Brain microvascular endothelial cell (primary cell): ENCODE measurements at regions not wholly inside any gene's neighbourhood (a gene's known extent, or its start where the extent isn't known, plus 50 kb on each side); places are given as distances from the start of the nearest gene placed in this dataset.

ENCODE experiments used
- DNase-seq: peaks from one replicate; pipeline ENCODE4 v3.0.0-alpha.2; 2020
- H3K27ac ChIP-seq: fragments of 250-450 bp; sonication (Bioruptor Pico); 2 replicates; pipeline ENCODE4 v1.5.1; 2020; ENCODE audit warnings: mild to moderate bottlenecking, moderate library complexity
- H3K27me3 ChIP-seq: fragments of 250-450 bp; sonication (Bioruptor Pico); replicated peaks from 2 replicates; pipeline ENCODE4 v1.5.1; 2020; ENCODE audit warnings: mild to moderate bottlenecking
- H3K36me3 ChIP-seq: fragments of 250-450 bp; sonication (Bioruptor Pico); replicated peaks from 2 replicates; pipeline ENCODE4 v1.5.1; 2020; ENCODE audit warnings: mild to moderate bottlenecking
- H3K4me3 ChIP-seq: 2 replicates; pipeline ENCODE4 v1.5.1; 2011; ENCODE audit warnings: low read depth, mild to moderate bottlenecking, control low read depth, low read length, moderate library complexity
- CTCF ChIP-seq: IDR thresholded peaks from 2 replicates; pipeline ENCODE4 v1.5.1; 2011; ENCODE audit warnings: low read depth, mild to moderate bottlenecking, moderate library complexity, low read length, control low read depth, inconsistent platforms; ENCODE audit errors: missing control alignments
- in situ Hi-C: cut with HindIII; loops from 2 replicates; pipeline ENCODE4 v1.10.0; 2017; ENCODE audit warnings: low sequenced_read_pairs, low pct_ligation_motif_present

- H3K27me3 ChIP-seq: no peaks in the 10 kb centered on the region
- in situ Hi-C loops: no loop called here
- no peak overlapping the region for H3K4me3 ChIP-seq
- H3K36me3 ChIP-seq: no peaks in the 10 kb centered on the region
- TF ChIP-seq CTCF: no peak
- no peak for DNase-seq
- H3K27ac ChIP-seq: no peak overlapping the region
These were observed 96.8 kb upstream of the ATXN1 start for GRCh38 chr6:16857969-16858592.

DNA sequence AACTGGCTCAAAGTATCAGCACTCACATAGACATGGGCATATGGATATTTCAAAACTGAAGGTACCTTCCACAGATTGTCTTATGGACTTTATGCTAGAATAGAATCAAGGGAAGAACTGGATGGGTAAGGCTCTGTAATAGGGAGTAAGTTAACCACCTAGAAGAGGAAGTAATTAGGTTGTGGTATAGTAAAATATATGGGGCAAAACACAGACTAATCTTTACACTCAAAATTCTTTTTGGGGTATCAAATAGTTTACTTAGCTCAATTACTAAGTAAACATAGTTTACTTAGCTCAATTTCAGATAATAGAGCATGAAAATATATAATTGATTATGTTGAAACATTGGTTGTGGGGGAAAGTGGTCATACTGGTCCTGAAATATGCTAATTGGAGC is 94.2 kb upstream of the ATXN1 start:
- H3K4me3 ChIP-seq: no peak overlapping the region
- TF ChIP-seq CTCF: no peak
- H3K27me3 ChIP-seq: no peaks in the 10 kb centered on the region
- H3K27ac ChIP-seq: no peak overlapping the region
- no peak for DNase-seq
- H3K36me3 ChIP-seq: no peaks in the 10 kb centered on the region
- in situ Hi-C loops: no loop called here

- H3K27me3 ChIP-seq: no peaks in the 10 kb centered on the region
- no peaks in the 10 kb centered on the region for H3K36me3 ChIP-seq
- DNase-seq: no peak
- H3K27ac ChIP-seq: no peak overlapping the region
- in situ Hi-C loops: no loop called here
- TF ChIP-seq CTCF: no peak
- H3K4me3 ChIP-seq: no peak overlapping the region
These were observed 93.7 kb upstream of the ATXN1 start for GRCh38 chr6:16854986-16855385.

- H3K4me3 ChIP-seq: no peak overlapping the region
- no peak for TF ChIP-seq CTCF
- in situ Hi-C loops: no loop called here
- H3K36me3 ChIP-seq: no peaks in the 10 kb centered on the region
- no peak for DNase-seq
- no peaks in the 10 kb centered on the region for H3K27me3 ChIP-seq
- H3K27ac ChIP-seq: no peak overlapping the region
These were observed 91.4 kb upstream of the ATXN1 start for GRCh38 chr6:16852671-16853070.

GRCh38 chr6:16851758-16852157 is 90.5 kb upstream of the ATXN1 start:
- in situ Hi-C loops: no loop called here
- H3K27me3 ChIP-seq: no peaks in the 10 kb centered on the region
- H3K4me3 ChIP-seq: no peak overlapping the region
- H3K36me3 ChIP-seq: no peaks in the 10 kb centered on the region
- DNase-seq: no peak
- H3K27ac ChIP-seq: no peak overlapping the region
- TF ChIP-seq CTCF: no peak

DNA sequence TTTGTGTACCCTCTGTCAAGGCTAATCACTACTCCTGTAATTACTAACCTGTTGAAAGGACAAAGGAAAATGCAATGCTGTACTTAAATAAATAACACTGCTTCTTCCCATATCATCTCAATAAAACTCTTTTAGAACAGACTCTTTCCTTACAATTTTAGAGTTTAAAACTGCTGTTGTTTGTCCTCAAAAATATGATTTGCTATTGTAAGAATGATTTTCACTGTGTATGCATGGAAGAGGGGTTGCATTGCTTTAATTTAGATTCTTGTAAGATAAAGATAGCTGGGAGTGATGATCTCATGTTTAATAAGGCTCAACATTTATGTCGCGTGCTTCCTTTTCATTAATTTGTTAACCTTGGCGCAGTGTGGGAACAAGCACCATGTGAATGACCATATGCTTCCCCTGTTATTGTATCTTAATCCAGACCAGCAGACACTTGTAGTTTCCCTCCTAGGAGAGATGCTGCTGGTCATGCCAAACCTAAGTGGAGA is 89.8 kb upstream of the ATXN1 start:
- H3K36me3 ChIP-seq: no peaks in the 10 kb centered on the region
- no peak overlapping the region for H3K4me3 ChIP-seq
- TF ChIP-seq CTCF: no peak
- DNase-seq: no peak
- H3K27ac ChIP-seq: no peak overlapping the region
- H3K27me3 ChIP-seq: no peaks in the 10 kb centered on the region
- in situ Hi-C loops: no loop called here
